ENCODE measurements at regions not wholly inside any gene's neighbourhood (a gene's known extent, or its start where the extent isn't known, plus 50 kb on each side); places are given as distances from the start of the nearest gene placed in this dataset.

DNA sequence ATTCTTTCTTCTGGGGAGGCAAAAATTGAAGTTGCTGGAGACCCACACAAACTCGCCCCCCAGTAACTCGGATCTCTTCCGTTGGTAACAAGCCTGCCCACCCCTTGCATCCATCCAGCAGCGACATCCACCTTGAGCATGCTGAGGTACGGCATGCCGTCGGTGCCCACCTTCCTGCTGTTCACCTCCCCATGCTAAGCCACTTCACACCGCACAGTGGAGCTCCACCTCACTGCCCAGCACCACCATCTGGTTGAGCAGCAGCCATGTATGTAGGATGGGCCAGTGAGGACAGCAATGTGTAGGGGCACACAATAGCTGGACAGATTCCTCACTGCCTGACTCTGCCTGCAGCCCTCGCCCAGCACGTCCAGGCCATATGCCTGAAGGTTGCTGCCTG, 138.1 kb upstream of the ZNF92 start:
- TF ChIP-seq, protein P1, sequence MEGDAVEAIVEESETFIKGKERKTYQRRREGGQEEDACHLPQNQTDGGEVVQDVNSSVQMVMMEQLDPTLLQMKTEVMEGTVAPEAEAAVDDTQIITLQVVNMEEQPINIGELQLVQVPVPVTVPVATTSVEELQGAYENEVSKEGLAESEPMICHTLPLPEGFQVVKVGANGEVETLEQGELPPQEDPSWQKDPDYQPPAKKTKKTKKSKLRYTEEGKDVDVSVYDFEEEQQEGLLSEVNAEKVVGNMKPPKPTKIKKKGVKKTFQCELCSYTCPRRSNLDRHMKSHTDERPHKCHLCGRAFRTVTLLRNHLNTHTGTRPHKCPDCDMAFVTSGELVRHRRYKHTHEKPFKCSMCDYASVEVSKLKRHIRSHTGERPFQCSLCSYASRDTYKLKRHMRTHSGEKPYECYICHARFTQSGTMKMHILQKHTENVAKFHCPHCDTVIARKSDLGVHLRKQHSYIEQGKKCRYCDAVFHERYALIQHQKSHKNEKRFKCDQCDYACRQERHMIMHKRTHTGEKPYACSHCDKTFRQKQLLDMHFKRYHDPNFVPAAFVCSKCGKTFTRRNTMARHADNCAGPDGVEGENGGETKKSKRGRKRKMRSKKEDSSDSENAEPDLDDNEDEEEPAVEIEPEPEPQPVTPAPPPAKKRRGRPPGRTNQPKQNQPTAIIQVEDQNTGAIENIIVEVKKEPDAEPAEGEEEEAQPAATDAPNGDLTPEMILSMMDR (IDR thresholded peaks at IDR 0.05; ENCODE audit: low read length): no peak
- TF ChIP-seq EZH2 (optimal IDR thresholded peaks at IDR 0.05; ENCODE audit: low read depth, low read length): no peak

Measured in MM.1S (cell line).